Stimulated activated CD4-positive, alpha-beta T cell treated with anti-CD3 and anti-CD28 coated beads, Interleukin-1b, Interleukin-23, amount 100 ng/mL, for 1 hour (primary cell): ENCODE measurements at regions not wholly inside any gene's neighbourhood (a gene's known extent, or its start where the extent isn't known, plus 50 kb on each side); places are given as distances from the start of the nearest gene placed in this dataset.
"Not testable (repeated sequence)": the region's sequence is repeated elsewhere in the genome, so short reads cannot be mapped to it uniquely, and the experiment has no call there.

Experiments used
- DNase-seq, 2 donors: peaks; one replicate each; pipeline ENCODE4 v3.0.0-alpha.2; 2020; ENCODE audit warnings: low read depth in 2 of 2

DNA sequence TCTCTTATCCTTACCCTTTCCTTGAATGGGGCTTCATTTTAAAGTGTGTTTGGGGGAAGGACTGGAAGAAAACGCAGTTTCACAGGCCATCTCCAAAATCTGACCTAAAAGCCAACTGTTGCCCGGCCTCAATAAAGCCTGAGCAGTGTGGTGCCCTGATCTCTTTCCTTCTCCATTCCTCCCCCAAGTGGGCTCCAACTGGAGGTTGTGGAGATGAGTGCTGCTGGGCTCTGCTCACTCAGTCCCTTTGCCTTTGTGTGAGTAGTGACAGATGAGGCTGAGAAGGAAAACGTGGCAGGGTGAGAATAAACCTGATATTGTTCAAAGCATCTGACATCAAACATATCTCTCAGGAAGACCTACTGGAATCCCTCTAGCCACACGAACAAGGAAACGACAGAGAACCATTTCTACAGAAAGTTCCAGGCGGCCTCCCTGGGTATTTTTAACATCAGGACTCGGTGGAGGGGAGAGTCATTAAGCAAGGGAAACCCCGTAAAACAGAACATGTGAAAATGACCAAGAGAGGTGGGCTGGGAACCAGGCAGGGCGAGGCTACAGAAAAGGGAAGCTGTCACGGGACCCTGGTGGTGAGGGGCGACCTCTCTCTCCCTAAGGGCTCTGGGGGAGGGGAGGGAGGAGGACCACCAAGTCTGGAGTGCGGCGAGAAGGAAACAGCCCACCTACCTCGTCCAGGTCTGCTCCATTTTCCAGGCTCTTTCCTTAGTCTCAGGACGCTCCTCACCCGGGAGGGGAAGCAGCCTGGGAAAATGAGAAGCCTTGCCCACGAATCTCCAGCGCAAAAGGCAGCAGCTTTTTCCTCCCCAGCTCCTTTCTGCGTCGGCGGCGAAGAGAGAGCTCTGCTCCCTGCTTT is 59.1 kb upstream of the NBPF26 start:
- not testable (repeated sequence) for DNase-seq

DNA sequence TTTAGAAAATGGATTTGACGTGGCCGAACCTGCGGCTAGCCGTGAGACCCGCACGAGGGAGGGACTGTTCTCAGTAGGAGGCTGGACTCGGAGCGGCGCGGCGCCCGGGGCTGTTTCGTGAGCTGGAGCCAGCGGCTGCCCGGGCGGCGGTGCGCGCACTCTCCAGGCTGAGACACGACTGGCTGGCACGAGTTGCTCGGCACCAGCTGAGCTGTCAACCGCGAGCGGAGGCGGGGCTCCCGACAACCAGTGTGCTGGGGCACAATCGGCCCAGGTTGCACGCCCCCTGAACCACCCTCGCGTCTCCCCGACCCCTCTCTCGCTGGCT is 58.5 kb upstream of the NBPF26 start:
- not testable (repeated sequence) for DNase-seq

DNA sequence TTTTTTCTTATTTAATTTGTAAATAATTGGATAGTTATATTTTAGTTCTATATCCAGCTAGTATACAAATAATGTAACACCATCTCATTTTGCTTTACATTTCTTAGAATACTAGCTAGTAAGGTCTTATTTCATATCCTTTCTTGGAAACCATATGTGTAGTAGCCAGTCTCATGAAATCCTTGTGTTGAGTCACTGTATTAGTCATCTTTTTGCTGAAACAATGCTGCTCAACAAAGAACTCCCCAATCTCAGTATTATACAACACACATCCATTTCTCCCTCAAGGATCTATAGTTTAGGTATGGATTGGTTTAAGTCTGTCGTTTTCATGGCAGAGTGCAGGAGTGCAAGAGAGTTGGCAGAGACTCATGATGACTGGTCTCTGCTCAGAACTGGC is 55.6 kb upstream of the NBPF26 start:
- not testable (repeated sequence) for DNase-seq
